ENCODE measurements at regions not wholly inside any gene's neighbourhood (a gene's known extent, or its start where the extent isn't known, plus 50 kb on each side); places are given as distances from the start of the nearest gene placed in this dataset.

DNA sequence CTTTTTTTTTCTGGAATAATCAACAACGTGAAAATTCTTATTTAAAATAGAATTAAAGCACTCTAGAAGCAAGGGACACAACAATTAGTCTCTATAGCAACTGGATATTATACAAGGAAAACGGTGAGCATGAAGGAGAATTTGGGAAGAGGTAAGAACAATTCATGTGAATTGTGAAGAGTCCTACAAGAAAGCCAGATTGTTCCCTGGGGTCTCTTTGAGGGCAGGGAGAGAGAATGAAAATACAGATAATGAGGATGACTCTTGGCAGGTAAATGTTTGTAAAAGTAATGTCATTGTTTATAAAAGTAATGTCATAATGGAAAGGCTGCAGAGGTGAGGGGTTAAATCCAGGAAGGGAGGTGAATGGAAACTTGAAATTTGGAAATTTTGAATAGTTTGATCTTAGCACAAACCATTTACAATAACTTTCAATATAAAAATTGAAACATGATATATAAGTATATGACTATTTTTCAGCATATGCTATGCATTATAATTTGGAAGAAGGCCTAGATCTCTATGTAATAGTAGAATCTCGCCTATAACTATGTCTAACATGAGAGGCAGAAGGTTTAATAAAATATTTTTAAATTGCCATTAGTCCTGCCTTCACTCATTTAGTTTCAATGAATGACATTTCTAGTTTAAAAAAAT lies 378.8 kb upstream of the DCN start:
- DNase-seq (ENCODE audit: unreplicated experiment) = no peak
- Mint-ChIP-seq H3K9me3 (ENCODE audit: unreplicated experiment) (peaks cover 16% of the 10 kb centered on the region), H3K4me1 (ENCODE audit: insufficient read depth, unreplicated experiment) (peaks cover 11% of the 10 kb centered on the region), H3K36me3 (ENCODE audit: insufficient read depth, unreplicated experiment) (no peaks in the 10 kb centered on the region), H3K27ac (ENCODE audit: low read depth, unreplicated experiment) (no peak overlapping the region), H3K27me3 (ENCODE audit: insufficient read depth, unreplicated experiment) (no peaks in the 10 kb centered on the region), H3K4me3 (ENCODE audit: unreplicated experiment) (no peak overlapping the region)
- POLR2A ChIA-PET = interaction anchor here (0.6 to 1.6 kb wide), 4 partner anchors 20 to 602 kb away, joined by 3 to 5 read pairs (median 3); no protein-coding TSS in a partner anchor
- intact Hi-C loops (cut with micrococcal nuclease) = no loop called here
- CTCF ChIA-PET = interaction anchor here (1.4 to 1.5 kb wide), 2 partner anchors 14 to 180 kb away, joined by 3 to 5 read pairs; no protein-coding TSS in a partner anchor
- TF ChIP-seq, protein P1, sequence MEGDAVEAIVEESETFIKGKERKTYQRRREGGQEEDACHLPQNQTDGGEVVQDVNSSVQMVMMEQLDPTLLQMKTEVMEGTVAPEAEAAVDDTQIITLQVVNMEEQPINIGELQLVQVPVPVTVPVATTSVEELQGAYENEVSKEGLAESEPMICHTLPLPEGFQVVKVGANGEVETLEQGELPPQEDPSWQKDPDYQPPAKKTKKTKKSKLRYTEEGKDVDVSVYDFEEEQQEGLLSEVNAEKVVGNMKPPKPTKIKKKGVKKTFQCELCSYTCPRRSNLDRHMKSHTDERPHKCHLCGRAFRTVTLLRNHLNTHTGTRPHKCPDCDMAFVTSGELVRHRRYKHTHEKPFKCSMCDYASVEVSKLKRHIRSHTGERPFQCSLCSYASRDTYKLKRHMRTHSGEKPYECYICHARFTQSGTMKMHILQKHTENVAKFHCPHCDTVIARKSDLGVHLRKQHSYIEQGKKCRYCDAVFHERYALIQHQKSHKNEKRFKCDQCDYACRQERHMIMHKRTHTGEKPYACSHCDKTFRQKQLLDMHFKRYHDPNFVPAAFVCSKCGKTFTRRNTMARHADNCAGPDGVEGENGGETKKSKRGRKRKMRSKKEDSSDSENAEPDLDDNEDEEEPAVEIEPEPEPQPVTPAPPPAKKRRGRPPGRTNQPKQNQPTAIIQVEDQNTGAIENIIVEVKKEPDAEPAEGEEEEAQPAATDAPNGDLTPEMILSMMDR (IDR thresholded peaks at IDR 0.05; ENCODE audit: unreplicated experiment) = no peak
- no TSS peak for BruUV-seq (replicated peaks)

GRCh38 chr12:91556909-91557308 lies 374.3 kb upstream of the DCN start:
- Mint-ChIP-seq H3K27me3 (ENCODE audit: insufficient read depth, unreplicated experiment) (no peaks in the 10 kb centered on the region), H3K4me1 (ENCODE audit: insufficient read depth, unreplicated experiment) (no peaks in the 10 kb centered on the region), H3K27ac (ENCODE audit: low read depth, unreplicated experiment) (no peak overlapping the region), H3K4me3 (ENCODE audit: unreplicated experiment) (no peak overlapping the region), H3K36me3 (ENCODE audit: insufficient read depth, unreplicated experiment) (no peaks in the 10 kb centered on the region), H3K9me3 (ENCODE audit: unreplicated experiment) (peaks cover 16% of the 10 kb centered on the region)
- POLR2A ChIA-PET = interaction anchor here (0.7 to 1.2 kb wide), 3 partner anchors 8 to 171 kb away, joined by 3 to 4 read pairs (median 3); no protein-coding TSS in a partner anchor
- BruUV-seq (replicated peaks) = no TSS peak
- intact Hi-C loops (cut with micrococcal nuclease) = no loop called here
- CTCF ChIA-PET = no interaction called here
- TF ChIP-seq, protein P1 (IDR thresholded peaks at IDR 0.05; ENCODE audit: unreplicated experiment) = no peak
- no peak for DNase-seq (ENCODE audit: unreplicated experiment)

DNA sequence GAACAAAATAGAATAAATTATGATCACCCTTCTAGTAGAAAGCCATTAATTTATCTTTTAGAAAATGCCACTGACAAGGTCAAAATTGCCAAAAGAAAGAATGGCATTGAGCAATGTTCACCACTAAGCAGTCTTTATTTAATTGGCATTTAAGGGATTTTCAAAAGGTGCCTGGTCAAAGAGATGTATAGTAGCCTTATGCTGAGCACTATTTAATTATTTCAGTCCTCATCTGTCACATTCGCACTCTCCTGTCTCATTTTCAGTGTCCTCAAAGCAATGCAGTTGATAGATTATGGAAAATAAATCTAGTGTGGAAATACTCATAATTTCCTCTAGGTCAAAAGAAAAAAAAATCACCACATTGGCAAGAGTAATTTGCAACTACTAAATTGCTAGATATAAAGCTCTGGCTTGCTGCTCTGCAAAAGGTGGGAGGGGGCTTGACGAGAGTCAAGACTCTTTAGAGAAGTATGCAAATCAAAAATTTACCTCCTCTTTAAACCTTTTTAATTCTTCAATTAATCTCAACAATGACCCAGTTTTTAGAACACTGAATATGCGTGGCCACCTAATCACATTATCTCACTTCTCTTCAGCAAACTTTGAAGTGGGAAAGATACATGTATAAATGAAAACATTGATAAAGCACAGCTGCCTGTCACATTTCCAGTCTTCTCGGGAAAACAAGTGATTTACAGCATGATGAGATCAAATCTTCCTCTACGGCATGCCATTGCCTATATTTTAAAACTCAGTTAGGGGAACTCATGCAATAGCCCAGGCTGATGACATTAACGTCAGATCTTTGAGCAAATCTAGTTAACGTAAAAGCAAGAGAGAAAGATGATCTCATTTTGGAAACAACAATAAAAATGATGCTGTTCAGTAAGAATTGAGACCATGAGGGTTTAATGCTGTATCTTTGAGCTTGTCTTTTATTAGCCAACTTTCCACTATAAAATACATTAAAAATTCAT lies 373.1 kb upstream of the DCN start:
- H3K27me3 Mint-ChIP-seq (ENCODE audit: insufficient read depth, unreplicated experiment) = no peaks in the 10 kb centered on the region
- POLR2A ChIA-PET = interaction anchor here (0.6 kb wide), 1 partner anchor 563 kb away, joined by 4 read pairs; no protein-coding TSS in a partner anchor
- no TSS peak for BruUV-seq (replicated peaks)

More for the DNA sequence above, 373.1 kb upstream of the DCN start:
- H3K4me3 Mint-ChIP-seq (ENCODE audit: unreplicated experiment) = no peak overlapping the region
- no peaks in the 10 kb centered on the region for H3K36me3 Mint-ChIP-seq (ENCODE audit: insufficient read depth, unreplicated experiment)
- CTCF ChIA-PET = interaction anchor here (1.0 kb wide), 1 partner anchor 12 kb away, joined by 3 read pairs; no protein-coding TSS in a partner anchor
- peaks cover 16% of the 10 kb centered on the region for H3K9me3 Mint-ChIP-seq (ENCODE audit: unreplicated experiment)
- TF ChIP-seq, protein P1 (IDR thresholded peaks at IDR 0.05; ENCODE audit: unreplicated experiment) = no peak
- no peak for DNase-seq (ENCODE audit: unreplicated experiment)
- intact Hi-C loops (cut with micrococcal nuclease) = no loop called here
- H3K4me1 Mint-ChIP-seq (ENCODE audit: insufficient read depth, unreplicated experiment) = no peaks in the 10 kb centered on the region
- H3K27ac Mint-ChIP-seq (ENCODE audit: low read depth, unreplicated experiment) = no peak overlapping the region

Data from MCF 10A (cell line).